ENCODE measurements at regions not wholly inside any gene's neighbourhood (a gene's known extent, or its start where the extent isn't known, plus 50 kb on each side); places are given as distances from the start of the nearest gene placed in this dataset.

DNA sequence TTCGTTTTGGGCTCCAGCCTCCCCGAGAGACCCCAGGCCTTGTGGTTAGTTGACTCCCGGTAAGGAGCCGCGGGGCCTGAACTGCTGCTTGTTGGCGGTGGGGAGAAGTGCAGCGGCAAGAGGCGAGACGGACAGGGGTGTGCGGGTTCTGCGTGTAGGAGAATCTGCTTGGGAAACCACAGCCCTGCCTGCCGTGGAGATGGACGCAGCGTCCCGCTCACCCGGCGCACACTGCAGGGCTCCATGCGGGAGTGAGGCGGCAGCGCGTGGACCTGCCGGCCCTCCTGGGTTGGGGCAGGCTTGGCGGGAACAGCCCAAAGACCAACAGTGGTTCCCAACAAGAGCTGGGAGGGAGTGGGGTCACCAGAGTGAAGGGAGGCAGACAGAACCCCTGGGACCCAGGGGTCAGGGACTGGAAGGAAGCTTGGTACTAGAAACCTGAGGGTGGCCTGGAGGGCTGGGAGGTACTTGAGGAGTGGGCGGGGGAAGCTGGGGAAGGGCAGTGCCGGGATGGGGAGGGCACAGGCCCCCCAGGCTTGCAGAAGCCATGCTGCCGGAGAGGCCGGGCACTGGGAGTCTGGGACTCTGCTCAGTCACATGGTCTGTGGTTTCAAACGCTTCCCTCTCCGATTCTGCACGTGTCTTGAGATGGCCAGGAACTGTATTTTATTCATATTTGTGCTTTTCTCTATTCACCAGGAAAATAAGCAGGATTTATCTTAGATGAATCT lies 70.8 kb downstream of the RGS12 start:
- TF ChIP-seq, protein P1, sequence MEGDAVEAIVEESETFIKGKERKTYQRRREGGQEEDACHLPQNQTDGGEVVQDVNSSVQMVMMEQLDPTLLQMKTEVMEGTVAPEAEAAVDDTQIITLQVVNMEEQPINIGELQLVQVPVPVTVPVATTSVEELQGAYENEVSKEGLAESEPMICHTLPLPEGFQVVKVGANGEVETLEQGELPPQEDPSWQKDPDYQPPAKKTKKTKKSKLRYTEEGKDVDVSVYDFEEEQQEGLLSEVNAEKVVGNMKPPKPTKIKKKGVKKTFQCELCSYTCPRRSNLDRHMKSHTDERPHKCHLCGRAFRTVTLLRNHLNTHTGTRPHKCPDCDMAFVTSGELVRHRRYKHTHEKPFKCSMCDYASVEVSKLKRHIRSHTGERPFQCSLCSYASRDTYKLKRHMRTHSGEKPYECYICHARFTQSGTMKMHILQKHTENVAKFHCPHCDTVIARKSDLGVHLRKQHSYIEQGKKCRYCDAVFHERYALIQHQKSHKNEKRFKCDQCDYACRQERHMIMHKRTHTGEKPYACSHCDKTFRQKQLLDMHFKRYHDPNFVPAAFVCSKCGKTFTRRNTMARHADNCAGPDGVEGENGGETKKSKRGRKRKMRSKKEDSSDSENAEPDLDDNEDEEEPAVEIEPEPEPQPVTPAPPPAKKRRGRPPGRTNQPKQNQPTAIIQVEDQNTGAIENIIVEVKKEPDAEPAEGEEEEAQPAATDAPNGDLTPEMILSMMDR (IDR thresholded peaks at IDR 0.05; ENCODE audit: control insufficient read depth, extremely low read depth, insufficient read depth): no peak
- no peak for DNase-seq (ENCODE audit: low read depth)
- no peak overlapping the region for H3K4me3 ChIP-seq (ENCODE audit: low read depth, low read length)

DNA sequence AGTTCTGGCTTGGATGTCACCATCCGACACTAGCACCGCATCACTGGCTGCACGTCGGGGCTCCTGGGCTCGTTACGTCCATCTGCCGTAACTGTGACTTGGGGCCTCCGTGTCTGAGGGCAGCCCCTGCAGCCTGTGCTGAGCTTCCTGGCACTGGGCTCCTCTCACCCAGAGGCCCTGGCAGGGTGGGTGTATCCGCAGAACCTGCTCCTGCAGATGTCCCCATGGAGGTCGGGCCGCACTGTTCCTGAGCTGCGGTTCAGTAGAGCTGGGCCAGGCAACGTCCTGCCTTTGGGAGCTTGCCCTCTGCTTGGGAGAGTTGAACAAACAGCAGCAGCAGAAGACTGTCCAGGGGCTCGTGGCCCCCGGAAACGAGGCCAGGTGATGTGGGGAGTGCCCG lies 71.4 kb downstream of the RGS12 start:
- DNase-seq (ENCODE audit: low read depth): no peak
- H3K4me3 ChIP-seq (ENCODE audit: low read depth, low read length): no peak overlapping the region
- TF ChIP-seq, protein P1 (IDR thresholded peaks at IDR 0.05; ENCODE audit: control insufficient read depth, extremely low read depth, insufficient read depth): no peak

DNA sequence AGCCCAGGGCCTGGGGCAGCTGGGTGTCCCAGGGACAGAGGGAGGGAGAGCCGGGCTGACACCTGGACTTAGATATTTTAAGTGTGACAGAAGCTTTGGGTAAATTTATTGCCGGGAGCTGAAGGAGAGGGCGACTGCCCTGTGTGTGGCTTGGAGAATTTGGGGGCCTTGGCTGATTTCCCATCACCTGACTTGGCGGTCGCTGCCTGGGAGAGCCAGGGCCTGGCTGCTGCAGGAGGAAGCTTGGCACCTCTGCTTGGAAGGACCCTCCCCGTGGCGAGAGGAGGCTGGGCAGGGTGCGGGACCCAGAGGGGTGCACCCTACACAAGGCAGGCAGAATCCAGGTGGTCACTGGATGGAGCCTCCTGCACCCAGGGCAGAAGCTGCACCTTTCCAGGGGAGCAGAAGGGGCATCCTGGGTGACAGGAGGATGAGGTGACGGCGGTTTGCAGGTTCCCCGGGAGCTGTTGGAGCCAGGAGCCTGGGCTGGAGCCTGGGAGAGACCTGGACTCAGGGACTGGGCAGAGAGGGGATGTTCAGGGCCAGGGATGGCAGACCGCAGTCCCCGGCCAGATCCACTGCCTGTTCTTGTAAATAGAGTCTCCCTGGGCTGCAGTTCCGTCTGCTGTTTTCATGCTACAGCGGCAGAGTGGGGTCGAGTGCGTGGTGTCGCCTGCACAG lies 72.0 kb downstream of the RGS12 start:
- TF ChIP-seq, protein P1 (IDR thresholded peaks at IDR 0.05; ENCODE audit: control insufficient read depth, extremely low read depth, insufficient read depth): no peak
- no peak for DNase-seq (ENCODE audit: low read depth)

DNA sequence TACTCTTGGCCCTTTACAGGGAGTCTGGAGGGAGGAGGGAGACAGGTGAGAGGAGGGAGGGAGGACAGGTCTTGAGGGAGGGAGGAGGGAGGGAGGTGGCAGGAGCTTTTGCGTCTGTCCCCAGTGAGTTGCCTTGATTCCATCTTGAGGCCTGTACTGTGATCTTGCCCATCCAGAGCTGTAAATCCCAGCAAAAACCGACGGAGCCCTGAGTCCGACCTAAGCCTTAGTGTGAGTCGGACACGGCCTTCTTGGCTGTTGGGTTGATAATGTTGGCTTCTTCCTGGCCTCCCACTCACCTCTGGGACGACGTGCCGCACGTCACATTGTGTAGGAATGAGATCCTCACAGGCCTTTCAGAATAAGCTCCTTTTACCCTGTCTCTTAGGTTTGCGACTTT lies 72.5 kb downstream of the RGS12 start:
- DNase-seq (ENCODE audit: low read depth): no peak
- TF ChIP-seq, protein P1 (IDR thresholded peaks at IDR 0.05; ENCODE audit: control insufficient read depth, extremely low read depth, insufficient read depth): no peak
- H3K4me3 ChIP-seq (ENCODE audit: low read depth, low read length): no peak overlapping the region

More for the DNA sequence above, 72.0 kb downstream of the RGS12 start:
- H3K4me3 ChIP-seq (ENCODE audit: low read depth, low read length): no peak overlapping the region

DNA sequence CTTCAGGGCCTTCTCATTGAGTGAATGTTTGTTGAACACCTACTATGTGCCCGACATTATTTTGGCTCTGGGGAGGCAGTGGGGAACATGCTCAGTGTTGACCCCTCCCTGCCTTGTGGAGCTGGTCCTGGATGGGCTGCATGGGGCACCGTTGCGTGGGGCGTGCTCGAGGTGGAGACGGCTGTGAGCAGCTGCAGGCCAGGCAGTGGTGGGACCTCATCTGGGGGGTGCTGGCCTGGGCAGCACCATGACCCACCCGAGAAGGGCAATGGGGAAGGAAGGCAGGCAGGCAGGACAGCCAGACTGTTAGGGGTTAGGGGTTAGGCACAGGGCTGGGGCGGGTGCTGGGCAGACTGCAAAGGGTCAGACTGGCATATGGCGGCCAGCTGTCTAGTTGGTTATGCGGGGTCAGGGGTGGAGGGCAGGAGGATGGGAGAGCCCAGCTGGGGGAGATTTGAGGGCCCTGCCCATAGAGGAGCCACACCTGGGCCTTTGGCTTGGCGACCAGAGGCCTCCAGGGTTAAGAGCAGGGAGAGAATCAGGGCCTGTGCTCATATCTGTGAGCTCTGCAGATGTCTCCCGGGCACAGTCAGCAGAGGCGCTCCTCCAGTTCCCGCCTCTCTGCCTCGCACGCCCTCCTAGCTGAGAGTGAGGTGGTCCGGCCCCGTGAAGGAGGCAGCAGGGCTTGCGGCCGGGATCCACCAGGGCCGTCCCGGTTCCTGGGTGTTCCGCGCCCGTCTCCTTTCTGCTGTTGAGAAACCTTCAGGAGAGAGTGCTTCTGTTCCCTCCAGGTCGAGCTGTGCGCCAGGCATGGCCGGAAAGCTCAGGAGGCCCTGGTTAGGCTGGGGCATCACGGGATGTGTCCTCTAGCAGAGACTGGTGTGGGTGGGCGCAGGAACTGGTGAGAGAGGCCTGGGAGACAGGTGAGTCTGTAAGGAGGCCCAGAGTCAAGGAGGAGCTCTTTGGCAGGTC lies 73.3 kb downstream of the RGS12 start:
- DNase-seq (ENCODE audit: low read depth): no peak
- TF ChIP-seq, protein P1 (IDR thresholded peaks at IDR 0.05; ENCODE audit: control insufficient read depth, extremely low read depth, insufficient read depth): no peak
- H3K4me3 ChIP-seq (ENCODE audit: low read depth, low read length): no peak overlapping the region

DNA sequence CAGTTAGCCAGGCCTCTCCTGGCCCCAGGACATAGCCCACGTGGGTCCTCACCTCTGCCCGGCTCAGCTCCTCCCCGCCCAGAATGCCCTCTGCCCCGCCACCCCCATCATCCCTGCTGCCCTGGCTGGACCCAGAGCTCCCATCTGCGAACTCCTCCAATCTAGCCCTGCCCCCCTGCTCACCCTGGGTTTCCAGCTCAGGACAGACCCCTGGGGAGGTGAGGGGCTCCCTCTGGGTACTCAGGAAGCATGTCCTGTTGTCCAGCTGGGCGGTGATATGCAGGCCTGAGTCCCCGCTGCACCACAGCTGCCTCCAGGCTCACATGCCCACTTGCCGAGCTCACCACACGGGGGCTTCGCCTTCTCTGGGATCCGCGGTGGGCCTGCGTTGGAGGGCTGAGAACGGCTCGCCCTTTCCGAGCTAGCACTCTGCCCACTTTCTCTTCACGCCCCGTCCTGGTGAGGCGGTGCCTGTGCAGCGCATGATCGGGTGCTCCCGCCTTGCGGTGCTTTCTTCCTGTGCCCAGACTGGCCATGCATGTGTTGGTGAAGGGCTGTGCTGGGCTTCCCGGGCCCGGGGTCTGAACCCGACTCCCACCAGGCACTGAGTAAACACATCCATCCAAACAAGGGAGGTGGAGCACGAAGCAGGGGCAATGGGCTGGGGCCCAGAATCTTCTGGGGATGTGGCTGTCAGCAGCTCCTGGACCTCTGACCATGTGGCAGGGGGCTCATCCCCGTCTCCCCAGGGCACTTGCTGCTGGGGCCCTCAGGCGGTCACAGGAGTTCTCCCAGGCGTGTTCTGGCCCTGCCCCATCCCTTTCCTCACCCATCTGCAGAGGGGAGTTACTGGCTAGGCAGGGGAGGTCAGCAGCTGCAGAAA lies 74.3 kb downstream of the RGS12 start:
- no peak overlapping the region for H3K4me3 ChIP-seq (ENCODE audit: low read depth, low read length)
- DNase-seq (ENCODE audit: low read depth): no peak
- TF ChIP-seq, protein P1 (IDR thresholded peaks at IDR 0.05; ENCODE audit: control insufficient read depth, extremely low read depth, insufficient read depth): no peak
